Coronary artery (tissue), 2 donors: ENCODE measurements at regions not wholly inside any gene's neighbourhood (a gene's known extent, or its start where the extent isn't known, plus 50 kb on each side); places are given as distances from the start of the nearest gene placed in this dataset.

Experiments
- DNase-seq: peaks from one replicate; pipeline ENCODE4 v3.0.0-alpha.2; 2017; ENCODE audit warnings: low spot score
- H3K27ac ChIP-seq, 2 donors: fragments of 200-600 bp; sonication (generic); one replicate each; pipeline ENCODE4 v1.5.1; 2016 to 2019
- H3K4me3 ChIP-seq: fragments of 200-600 bp; sonication (generic); 2 replicates; pipeline ENCODE4 v1.5.1; 2016; ENCODE audit warnings: mild to moderate bottlenecking, moderate library complexity
- TF ChIP-seq, protein P1 (sequence below): fragments of 200-600 bp; sonication (generic); IDR thresholded peaks from one replicate; pipeline ENCODE4 v1.5.1; 2019; ENCODE audit warnings: antibody characterized with exemption

DNA sequence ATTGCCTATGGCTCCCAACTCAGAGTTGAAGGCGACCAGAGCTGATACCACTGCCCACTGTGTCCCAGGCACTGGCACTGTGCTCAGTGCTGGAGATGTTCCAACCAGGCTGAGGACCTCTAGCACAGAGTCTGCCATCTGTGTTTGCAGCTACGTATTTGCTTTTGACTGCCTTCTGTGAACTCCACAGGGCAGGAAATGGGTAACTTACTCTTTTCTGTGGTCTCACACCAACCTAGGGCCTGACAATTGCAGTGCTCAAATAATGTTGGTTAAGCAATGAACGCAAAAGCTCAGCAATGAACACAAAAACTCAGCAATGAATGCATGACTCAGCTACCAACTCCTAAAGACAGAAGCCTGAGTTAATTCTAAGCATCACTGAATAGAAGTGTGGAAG is 202.8 kb downstream of the NUAK1 start:
- no peak overlapping the region for H3K4me3 ChIP-seq
- TF ChIP-seq, protein P1, sequence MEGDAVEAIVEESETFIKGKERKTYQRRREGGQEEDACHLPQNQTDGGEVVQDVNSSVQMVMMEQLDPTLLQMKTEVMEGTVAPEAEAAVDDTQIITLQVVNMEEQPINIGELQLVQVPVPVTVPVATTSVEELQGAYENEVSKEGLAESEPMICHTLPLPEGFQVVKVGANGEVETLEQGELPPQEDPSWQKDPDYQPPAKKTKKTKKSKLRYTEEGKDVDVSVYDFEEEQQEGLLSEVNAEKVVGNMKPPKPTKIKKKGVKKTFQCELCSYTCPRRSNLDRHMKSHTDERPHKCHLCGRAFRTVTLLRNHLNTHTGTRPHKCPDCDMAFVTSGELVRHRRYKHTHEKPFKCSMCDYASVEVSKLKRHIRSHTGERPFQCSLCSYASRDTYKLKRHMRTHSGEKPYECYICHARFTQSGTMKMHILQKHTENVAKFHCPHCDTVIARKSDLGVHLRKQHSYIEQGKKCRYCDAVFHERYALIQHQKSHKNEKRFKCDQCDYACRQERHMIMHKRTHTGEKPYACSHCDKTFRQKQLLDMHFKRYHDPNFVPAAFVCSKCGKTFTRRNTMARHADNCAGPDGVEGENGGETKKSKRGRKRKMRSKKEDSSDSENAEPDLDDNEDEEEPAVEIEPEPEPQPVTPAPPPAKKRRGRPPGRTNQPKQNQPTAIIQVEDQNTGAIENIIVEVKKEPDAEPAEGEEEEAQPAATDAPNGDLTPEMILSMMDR, result no peak
- DNase-seq, result no peak
- no peak overlapping the region for H3K27ac ChIP-seq

DNA sequence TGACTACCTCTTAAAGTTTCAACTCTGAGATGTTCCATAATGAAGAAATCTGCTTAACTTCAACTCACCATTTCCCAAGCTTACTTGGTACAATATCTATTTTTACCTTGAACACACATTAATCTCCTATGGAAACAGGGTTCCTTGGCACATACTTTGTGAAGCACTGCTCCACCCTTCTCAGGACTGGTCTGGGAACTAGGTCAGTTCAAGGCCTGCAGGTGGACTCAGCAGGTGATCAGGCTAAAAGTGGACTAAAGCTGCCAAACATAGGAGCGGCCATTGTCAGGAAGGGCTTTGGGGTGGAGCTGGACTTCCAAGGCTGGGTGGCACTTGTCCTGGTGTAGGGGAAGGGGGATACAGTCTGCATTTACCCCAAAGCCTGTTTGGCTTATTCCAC is 202.3 kb downstream of the NUAK1 start:
- no peak for DNase-seq
- H3K27ac ChIP-seq, result no peak overlapping the region
- TF ChIP-seq, protein P1, result no peak
- no peak overlapping the region for H3K4me3 ChIP-seq

DNA sequence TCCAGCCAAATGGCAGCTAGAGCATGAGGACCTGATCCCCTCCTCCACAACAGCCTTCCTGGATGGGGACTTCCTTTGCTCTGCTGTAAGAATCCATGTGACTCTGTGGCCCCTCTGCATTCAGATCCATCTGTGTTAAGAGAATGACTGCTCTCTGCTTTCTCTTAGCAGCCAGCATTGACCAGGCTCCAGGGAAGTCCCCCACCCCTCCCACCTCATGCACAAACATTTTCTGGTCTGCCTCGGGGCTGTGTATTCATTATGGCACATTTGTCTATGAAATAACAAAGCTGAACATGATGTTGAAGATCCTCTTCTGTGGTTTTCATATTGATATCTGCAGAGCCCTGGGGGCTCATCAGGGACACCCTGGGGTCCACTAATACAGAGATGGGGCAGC is 201.7 kb downstream of the NUAK1 start:
- no peak for DNase-seq
- H3K4me3 ChIP-seq, result no peak overlapping the region
- no peak overlapping the region for H3K27ac ChIP-seq
- TF ChIP-seq, protein P1, result no peak

DNA sequence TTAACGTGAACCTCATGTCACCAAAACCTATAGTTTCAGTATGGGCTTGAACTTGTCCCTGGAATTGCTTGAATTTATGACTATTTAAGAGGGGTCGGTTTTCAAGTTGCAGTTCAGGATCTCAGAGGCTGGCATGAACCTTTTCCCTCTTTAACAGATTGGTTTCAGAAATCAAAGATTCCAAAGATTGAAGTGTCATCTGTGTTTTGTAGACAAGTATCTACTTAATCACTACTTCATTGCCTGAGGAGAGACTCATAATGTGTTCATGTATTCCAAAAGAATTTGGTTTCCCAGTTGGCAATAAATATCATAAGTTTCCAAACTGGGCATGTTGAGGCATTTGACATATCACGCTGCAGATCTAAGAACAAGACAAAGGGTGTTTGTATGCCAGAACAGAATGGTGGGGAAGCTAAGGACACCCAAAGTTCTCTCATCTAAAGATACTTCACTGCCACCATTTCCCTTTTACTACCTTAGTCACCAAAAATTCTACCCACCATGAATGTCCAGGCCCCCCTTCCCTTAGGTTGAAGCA is 199.5 kb downstream of the NUAK1 start:
- no peak for DNase-seq
- TF ChIP-seq, protein P1, result no peak
- Histone ChIP-seq H3K27ac (no peak overlapping the region), H3K4me3 (no peak overlapping the region)

DNA sequence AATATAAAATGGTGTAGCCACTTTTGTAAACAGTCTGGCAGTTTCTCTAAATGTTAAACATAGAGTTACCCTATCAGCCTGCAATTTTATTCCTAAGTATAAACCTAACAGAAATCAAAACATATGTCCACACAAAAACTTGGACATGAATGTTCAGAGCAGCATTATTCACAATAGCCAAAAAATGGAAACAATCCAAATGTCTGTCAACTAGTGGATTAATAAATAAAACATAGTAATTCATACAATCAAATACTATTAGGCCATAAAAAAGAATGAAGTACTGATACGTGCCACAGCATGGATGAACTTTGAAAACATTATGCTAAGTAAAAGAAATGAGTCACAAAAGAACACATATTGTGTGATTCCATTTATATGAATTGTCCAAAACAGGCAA is 196.5 kb downstream of the NUAK1 start:
- TF ChIP-seq, protein P1, result no peak
- Histone ChIP-seq H3K27ac (no peak overlapping the region), H3K4me3 (no peak overlapping the region)
- DNase-seq, result no peak

DNA sequence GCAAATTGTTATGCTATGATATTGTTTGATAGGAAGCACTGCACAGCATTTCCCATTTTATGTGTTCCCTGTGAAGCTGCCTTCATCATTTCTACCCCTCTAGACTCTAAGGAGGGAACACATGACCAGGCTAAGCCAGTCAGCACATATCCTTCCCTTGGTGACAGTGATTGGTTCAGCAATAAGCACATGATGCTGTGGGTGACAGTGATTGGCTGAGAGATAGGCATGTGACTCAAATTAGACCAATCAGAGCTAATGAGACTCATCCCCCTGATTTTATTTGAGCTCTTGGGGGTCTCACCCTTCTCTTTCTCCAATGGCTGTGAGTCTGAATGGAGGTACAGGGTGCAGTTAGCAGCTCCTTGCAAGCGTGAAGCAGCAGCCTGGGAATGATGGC is 195.2 kb downstream of the NUAK1 start:
- TF ChIP-seq, protein P1, result no peak

DNA sequence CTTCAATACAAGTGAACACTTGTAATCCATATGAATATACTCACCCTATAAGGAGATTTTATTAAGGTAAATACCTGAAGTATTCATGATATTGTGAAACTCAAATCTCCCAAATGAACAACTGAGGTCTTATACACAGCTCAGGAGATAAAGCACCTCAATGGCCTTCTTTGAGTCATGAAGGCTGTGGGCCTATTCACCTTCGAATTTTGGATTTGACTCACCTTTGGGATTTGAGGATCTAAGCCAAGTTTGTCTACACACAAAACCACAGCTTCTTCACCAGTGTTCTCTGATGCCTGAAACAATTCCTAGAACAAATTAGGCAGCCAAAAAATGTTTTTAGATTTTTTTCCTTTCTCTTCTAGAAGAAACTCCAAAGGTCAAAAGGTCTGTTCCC is 194.1 kb downstream of the NUAK1 start:
- H3K4me3 ChIP-seq, result no peak overlapping the region
- peak; percentile 4 for DNase-seq
- H3K27ac ChIP-seq, result no peak overlapping the region
- TF ChIP-seq, protein P1, result no peak

More for the DNA sequence above, 195.2 kb downstream of the NUAK1 start:
- DNase-seq, result no peak
- no peak overlapping the region for H3K27ac ChIP-seq
- no peak overlapping the region for H3K4me3 ChIP-seq
